Adrenal gland (tissue), 5 donors: ENCODE measurements at regions not wholly inside any gene's neighbourhood (a gene's known extent, or its start where the extent isn't known, plus 50 kb on each side); places are given as distances from the start of the nearest gene placed in this dataset.

Source experiments
- POLR2A ChIP-seq, 2 donors: fragments of 450-650 bp; IDR thresholded peaks; one replicate each; pipeline ENCODE4 v1.6.1; 2017; ENCODE audit warnings: antibody characterized with exemption in 2 of 2, mild to moderate bottlenecking in 2 of 2, moderate library complexity in 1 of 2
- TF ChIP-seq, protein P1 (sequence below), 6 experiments: fragments of 450-650 bp in 4 of 6; fragments of 200-600 bp in 2 of 6; sonication (generic) in 1 of 6; IDR thresholded peaks; 1 replicate in 5 of 6; 2 replicates in 1 of 6; pipeline versions ENCODE4 v1.5.1 to v1.8.0; 2016 to 2021; ENCODE audit warnings: antibody characterized with exemption in 6 of 6, mild to moderate bottlenecking in 2 of 6, moderate library complexity in 1 of 6
- donor health status: DM: no; HTN: no; CAD: no.

DNA sequence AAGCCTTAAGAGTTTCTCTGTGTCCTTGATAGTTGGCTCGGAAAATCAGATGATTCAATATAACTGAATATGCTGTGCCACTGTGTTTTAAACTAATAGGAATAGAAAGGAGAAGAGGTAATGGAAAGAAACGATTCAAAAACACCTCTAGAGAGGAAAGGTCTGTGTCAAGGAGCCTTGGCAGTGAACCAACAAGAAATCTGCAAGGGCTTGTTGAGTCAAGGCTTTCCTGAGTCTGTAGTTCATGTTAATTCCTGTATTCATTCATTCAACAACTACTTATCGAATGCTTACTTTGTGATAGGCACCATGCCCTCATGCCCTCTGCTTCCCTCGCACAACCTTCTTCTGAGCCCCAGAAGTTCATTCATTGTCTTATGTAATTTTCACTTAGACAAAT lies 336.0 kb downstream of the PDHA2 start:
- TF ChIP-seq, protein P1, sequence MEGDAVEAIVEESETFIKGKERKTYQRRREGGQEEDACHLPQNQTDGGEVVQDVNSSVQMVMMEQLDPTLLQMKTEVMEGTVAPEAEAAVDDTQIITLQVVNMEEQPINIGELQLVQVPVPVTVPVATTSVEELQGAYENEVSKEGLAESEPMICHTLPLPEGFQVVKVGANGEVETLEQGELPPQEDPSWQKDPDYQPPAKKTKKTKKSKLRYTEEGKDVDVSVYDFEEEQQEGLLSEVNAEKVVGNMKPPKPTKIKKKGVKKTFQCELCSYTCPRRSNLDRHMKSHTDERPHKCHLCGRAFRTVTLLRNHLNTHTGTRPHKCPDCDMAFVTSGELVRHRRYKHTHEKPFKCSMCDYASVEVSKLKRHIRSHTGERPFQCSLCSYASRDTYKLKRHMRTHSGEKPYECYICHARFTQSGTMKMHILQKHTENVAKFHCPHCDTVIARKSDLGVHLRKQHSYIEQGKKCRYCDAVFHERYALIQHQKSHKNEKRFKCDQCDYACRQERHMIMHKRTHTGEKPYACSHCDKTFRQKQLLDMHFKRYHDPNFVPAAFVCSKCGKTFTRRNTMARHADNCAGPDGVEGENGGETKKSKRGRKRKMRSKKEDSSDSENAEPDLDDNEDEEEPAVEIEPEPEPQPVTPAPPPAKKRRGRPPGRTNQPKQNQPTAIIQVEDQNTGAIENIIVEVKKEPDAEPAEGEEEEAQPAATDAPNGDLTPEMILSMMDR (IDR thresholded peaks at IDR 0.05): no peak
- TF ChIP-seq POLR2A (IDR thresholded peaks at IDR 0.05): no peak
